Ishikawa (cell line): ENCODE measurements at regions not wholly inside any gene's neighbourhood (a gene's known extent, or its start where the extent isn't known, plus 50 kb on each side); places are given as distances from the start of the nearest gene placed in this dataset.

ENCODE experiments used
- CEBPB ChIP-seq: IDR thresholded peaks from 2 replicates; pipeline ENCODE4 v1.6.1; 2012
- CREB1 ChIP-seq: IDR thresholded peaks from 2 replicates; pipeline ENCODE4 v1.6.1; 2012; ENCODE audit warnings: low read depth
- EGR1 ChIP-seq: IDR thresholded peaks from 2 replicates; pipeline ENCODE4 v1.6.1; 2012
- EP300 ChIP-seq: IDR thresholded peaks from 2 replicates; pipeline ENCODE4 v1.6.1; 2012; ENCODE audit warnings: borderline replicate concordance
- FOXM1 ChIP-seq: IDR thresholded peaks from 2 replicates; pipeline ENCODE4 v1.6.1; 2012; ENCODE audit warnings: low read depth, borderline replicate concordance
- MAX ChIP-seq: IDR thresholded peaks from 2 replicates; pipeline ENCODE4 v1.6.1; 2012
- NFIC ChIP-seq: IDR thresholded peaks from 2 replicates; pipeline ENCODE4 v1.6.1; 2012
- RAD21 ChIP-seq: IDR thresholded peaks from 2 replicates; pipeline ENCODE4 v1.6.1; 2012; ENCODE audit warnings: low read depth
- REST ChIP-seq: IDR thresholded peaks from 2 replicates; pipeline ENCODE4 v1.6.1; 2012; ENCODE audit warnings: low read depth, mild to moderate bottlenecking
- TAF1 ChIP-seq: IDR thresholded peaks from 2 replicates; pipeline ENCODE4 v1.6.1; 2012; ENCODE audit warnings: low read depth, mild to moderate bottlenecking
- TCF12 ChIP-seq: IDR thresholded peaks from 2 replicates; pipeline ENCODE4 v1.6.1; 2012; ENCODE audit warnings: low read depth
- TEAD4 ChIP-seq: IDR thresholded peaks from 2 replicates; pipeline ENCODE4 v1.6.1; 2012
- YY1 ChIP-seq: IDR thresholded peaks from 2 replicates; pipeline ENCODE4 v1.6.1; 2012; ENCODE audit warnings: low read depth
- TF ChIP-seq, protein P1 (sequence below): IDR thresholded peaks from 2 replicates; pipeline ENCODE4 v1.6.1; 2012

DNA sequence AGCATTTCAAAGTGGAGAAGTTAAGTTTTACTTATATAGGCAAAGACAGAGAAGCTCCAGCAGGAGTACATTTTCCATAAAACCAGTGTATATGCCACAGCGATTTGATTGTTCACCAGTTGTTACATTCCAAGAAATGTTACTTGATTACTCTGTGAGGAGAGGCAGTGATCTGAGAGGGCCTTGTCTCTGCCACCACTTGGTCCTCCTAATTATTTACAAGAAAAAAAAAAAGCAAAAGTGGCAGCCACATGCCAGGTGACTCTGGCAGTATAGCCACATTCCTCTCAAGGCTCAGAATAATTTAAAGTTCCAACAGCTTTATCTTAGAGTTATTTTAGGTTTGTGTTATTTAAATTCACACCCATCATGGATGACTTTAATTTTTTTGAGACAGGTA is 1077.8 kb downstream of the ZPLD1 start:
- TF ChIP-seq TEAD4 (peak; percentile 31; the same call in 1 of the 2 replicates), EGR1 (no peak), MAX (no peak), TAF1 (no peak)

DNA sequence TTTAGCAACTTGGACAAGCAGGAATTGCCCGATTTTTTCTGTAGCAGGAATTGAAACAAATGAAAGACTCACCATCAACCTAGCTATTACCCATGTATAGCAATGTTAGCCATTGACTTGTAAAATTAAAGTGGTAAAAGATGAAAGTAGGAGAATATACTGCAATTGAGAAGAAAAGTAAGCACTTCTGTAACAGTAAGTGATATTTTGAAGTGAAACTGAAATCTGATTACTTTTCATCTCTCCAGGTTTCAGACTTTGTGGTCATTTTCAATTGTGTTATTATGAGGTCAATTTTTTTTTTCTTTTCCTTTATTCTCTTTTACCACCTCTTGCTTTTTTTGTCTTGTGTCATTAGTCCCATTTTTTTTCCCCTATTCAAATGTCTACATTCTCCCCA is 1078.2 kb downstream of the ZPLD1 start:
- no peak for TF ChIP-seq FOXM1
- TF ChIP-seq CREB1, result no peak
- no peak for TF ChIP-seq YY1
- TF ChIP-seq EGR1, result no peak
- no peak for TF ChIP-seq TCF12
- TF ChIP-seq, protein P1, sequence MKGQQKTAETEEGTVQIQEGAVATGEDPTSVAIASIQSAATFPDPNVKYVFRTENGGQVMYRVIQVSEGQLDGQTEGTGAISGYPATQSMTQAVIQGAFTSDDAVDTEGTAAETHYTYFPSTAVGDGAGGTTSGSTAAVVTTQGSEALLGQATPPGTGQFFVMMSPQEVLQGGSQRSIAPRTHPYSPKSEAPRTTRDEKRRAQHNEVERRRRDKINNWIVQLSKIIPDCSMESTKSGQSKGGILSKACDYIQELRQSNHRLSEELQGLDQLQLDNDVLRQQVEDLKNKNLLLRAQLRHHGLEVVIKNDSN, result no peak
- no peak for TF ChIP-seq MAX

- TF ChIP-seq, protein P1, result no peak
- no peak for TF ChIP-seq REST
- no peak for TF ChIP-seq TAF1
Observed at GRCh38 chr3:103515116-103515515, 1080.3 kb downstream of the ZPLD1 start.

DNA sequence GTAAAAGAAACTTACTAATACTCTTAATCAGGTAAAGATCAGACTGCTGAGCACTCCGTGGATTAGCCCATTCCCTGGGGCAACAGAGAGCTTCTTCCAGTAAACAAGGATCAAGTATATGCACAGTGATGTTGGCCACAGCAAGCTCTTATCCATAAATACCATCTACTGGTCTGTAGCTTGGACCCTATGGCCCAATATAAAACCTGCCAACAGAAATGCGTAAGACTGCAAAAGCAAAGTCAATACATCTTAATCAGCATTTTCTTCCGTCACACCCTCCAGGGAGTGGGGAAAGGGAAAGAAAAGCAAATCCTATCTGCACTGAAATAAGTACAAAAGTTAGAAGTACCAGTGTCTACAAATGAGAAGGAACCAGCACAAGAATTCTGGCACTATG is 1082.1 kb downstream of the ZPLD1 start:
- TF ChIP-seq EP300, result no peak
- TF ChIP-seq RAD21, result no peak
- no peak for TF ChIP-seq MAX
- TF ChIP-seq TAF1, result no peak
- TF ChIP-seq EGR1, result no peak
- TF ChIP-seq, protein P1, result no peak
- no peak for TF ChIP-seq REST
- no peak for TF ChIP-seq TCF12
- no peak for TF ChIP-seq TEAD4

DNA sequence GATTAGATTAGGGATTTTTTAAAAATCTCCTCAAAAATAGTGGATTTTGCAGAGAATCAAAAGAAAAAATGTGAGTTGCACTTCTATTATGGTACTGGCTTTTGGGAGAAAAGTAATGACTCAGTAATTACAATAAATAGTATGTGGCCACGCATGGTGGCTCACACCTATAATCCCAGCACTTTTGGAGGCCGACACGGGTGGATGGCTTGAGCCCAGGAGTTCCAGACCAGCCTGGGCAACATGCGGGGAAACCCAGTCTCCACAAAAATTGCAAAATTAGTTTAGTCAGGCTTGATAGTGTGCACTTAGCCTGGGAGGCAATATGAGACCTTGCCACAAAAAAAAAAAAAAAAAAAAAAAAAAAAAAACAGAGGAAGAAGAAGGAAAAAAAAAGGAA is 1098.2 kb downstream of the ZPLD1 start:
- TF ChIP-seq TCF12 (peak; percentile 74), EGR1 (no peak), EP300 (peak; percentile 79), TAF1 (no peak), RAD21 (0 out of 2 replicates have a peak, but pooled peaks have one; percentile 5), TEAD4 (peak; percentile 38; the same call in 1 of the 2 replicates), MAX (peak; percentile 24; the same call in 1 of the 2 replicates), CEBPB (peak; percentile 35; the same call in 1 of the 2 replicates), FOXM1 (peak; percentile 32; the same call in 1 of the 2 replicates), NFIC (peak; percentile 47)
- TF ChIP-seq, protein P1, result no peak

DNA sequence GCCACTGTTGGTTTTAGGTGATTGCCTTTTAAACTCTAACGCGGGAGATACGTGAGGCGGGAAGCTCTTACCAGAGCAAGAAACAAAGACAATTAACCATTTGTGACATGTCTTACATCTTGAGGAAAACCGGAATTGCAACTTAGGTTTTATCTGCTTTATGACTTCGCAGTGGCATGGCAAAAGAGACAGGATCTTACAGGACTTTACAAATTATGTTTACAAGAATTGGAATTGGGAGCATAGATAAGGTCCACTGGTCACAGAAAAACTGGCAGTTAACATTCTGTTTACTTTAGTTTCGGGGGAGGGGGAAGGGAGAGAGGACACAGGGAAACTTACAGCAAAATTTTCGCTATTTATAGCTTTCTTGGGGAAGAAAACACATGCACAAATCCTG is 1119.6 kb downstream of the ZPLD1 start:
- TF ChIP-seq, protein P1, result no peak
- TF ChIP-seq FOXM1 (no peak), EP300 (no peak), TCF12 (no peak), YY1 (no peak), TAF1 (no peak)
